OCI-LY3 (cell line): ENCODE measurements at regions not wholly inside any gene's neighbourhood (a gene's known extent, or its start where the extent isn't known, plus 50 kb on each side); places are given as distances from the start of the nearest gene placed in this dataset.
A peak's percentile ranks its signal among the peaks of the same experiment; 100 is the strongest.
"Not testable (repeated sequence)": the region's sequence is repeated elsewhere in the genome, so short reads cannot be mapped to it uniquely, and the experiment has no call there.

ENCODE experiments used
- H2AFZ ChIP-seq: fragments of 200-600, 300-600 bp; shearing (Covaris generic); 2 replicates; pipeline ENCODE4 v1.6.0; 2014; ENCODE audit warnings: antibody characterized with exemption, low read depth, low read length
- H3K27ac ChIP-seq: fragments of 200-600, 300-600 bp; sonication (generic); 2 replicates; pipeline ENCODE4 v1.5.1; 2014; ENCODE audit warnings: mild to moderate bottlenecking, low read length, moderate library complexity, mixed read lengths
- H3K27me3 ChIP-seq: fragments of 200-600, 300-600 bp; sonication (generic); 2 replicates; pipeline ENCODE4 v1.6.1; 2014; ENCODE audit warnings: low read depth, low read length, mixed read lengths
- H3K36me3 ChIP-seq: fragments of 200-600, 300-600 bp; sonication (generic); replicated peaks from 2 replicates; pipeline ENCODE3; 2014; ENCODE audit warnings: low read depth, low read length, mixed read lengths
- H3K4me1 ChIP-seq: fragments of 300-600, 200-600 bp; sonication (generic); 2 replicates; pipeline ENCODE4 v1.6.1; 2014; ENCODE audit warnings: low read length, mixed read lengths
- H3K4me2 ChIP-seq: fragments of 200-600, 300-600 bp; sonication (generic); 2 replicates; pipeline ENCODE4 v1.6.1; 2014; ENCODE audit warnings: low read length, mixed read lengths
- H3K4me3 ChIP-seq: fragments of 300-600, 200-600 bp; sonication (generic); 2 replicates; pipeline ENCODE4 v1.5.1; 2014; ENCODE audit warnings: antibody characterized with exemption, mild to moderate bottlenecking, low read length, moderate library complexity
- H3K79me2 ChIP-seq: fragments of 300-600, 200-600 bp; shearing (Covaris generic); 2 replicates; pipeline ENCODE4 v1.6.1; 2014; ENCODE audit warnings: mild to moderate bottlenecking, low read length, mixed read lengths
- H3K9ac ChIP-seq: fragments of 300-600, 200-600 bp; shearing (Covaris generic); 2 replicates; pipeline ENCODE4 v1.6.0; 2014; ENCODE audit warnings: mild to moderate bottlenecking, low read length, moderate library complexity
- H3K9me3 ChIP-seq: fragments of 200-600, 300-600 bp; shearing (Covaris generic); 2 replicates; pipeline ENCODE4 v1.6.1; 2014; ENCODE audit warnings: low read length, mixed read lengths; ENCODE audit not compliant: insufficient read depth
- H4K20me1 ChIP-seq: fragments of 200-600, 300-600 bp; sonication (generic); 2 replicates; pipeline ENCODE4 v1.6.1; 2016; ENCODE audit warnings: low read length, mixed read lengths; ENCODE audit not compliant: insufficient read depth
- CTCF ChIP-seq: fragments of 200-600, 300-600 bp; sonication (generic); IDR thresholded peaks from 2 replicates; pipeline ENCODE4 v1.5.1; 2014; ENCODE audit warnings: antibody characterized with exemption, low read length, low read depth
- EZH2phosphoT487 ChIP-seq: fragments of 200-600 bp; shearing (Covaris generic); IDR thresholded peaks from 2 replicates; pipeline ENCODE4 v1.6.1; 2018; ENCODE audit warnings: antibody characterized with exemption, mixed run types, low read depth

DNA sequence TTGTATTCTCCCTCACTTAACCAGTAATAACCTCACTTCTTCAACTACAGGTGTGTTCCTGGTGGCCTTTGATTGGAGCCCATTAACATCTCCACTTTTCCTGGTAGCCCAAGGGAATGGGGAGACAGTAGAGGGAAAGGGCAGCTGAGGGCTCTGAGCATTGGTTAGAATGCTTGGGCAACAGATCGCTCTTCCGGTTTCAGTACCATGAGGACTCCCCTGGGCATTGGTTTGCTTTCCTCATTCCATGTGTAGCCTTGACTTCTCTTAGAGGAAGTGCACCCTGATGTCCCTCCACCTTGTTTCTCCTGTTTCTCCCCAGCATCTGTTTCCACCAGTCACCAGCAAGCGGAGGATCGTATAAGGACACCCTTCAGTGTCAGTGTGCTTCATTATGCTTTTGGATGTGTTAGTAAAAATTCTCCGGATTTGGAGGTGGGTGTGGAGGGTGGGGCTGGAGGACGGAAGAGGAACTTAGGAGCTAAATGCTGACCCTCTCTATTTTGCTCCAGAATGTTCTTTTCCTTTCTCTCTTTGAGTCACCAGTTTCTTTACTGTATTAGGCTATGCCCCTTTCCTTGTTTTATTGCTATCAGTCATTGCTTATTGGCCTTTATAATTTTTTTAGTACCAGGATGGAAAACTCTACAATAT is 50.6 kb upstream of the ZNG1B start:
- H3K9me3 ChIP-seq, H3K27me3 ChIP-seq, H3K4me2 ChIP-seq, H3K4me3 ChIP-seq, H4K20me1 ChIP-seq, H3K27ac ChIP-seq, H3K79me2 ChIP-seq, H3K36me3 ChIP-seq, H3K9ac ChIP-seq, H2AFZ ChIP-seq: not testable (repeated sequence)
- H3K4me1 ChIP-seq, result peaks cover 12% of the 10 kb centered on the region

GRCh38 chr2:113379621-113380020 is 57.9 kb upstream of the ZNG1B start:
- H3K4me1 ChIP-seq, result peaks cover 34% of the 10 kb centered on the region
- not testable (repeated sequence) for H3K27ac ChIP-seq, H2AFZ ChIP-seq, H3K79me2 ChIP-seq, H3K36me3 ChIP-seq, H3K4me2 ChIP-seq, H3K9ac ChIP-seq, H3K27me3 ChIP-seq, H3K4me3 ChIP-seq, H3K9me3 ChIP-seq, H4K20me1 ChIP-seq

GRCh38 chr2:113376913-113377445 is 60.5 kb upstream of the ZNG1B start:
- Histone ChIP-seq H3K4me2 (peak overlapping the region; percentile 84), H3K27me3 (no peaks in the 10 kb centered on the region), H3K4me3 (peak overlapping the region; percentile 60), H3K27ac (peak overlapping the region; percentile 96), H3K9ac (peak overlapping the region; percentile 65), H3K36me3 (no peaks in the 10 kb centered on the region), H3K9me3 (no peaks in the 10 kb centered on the region), H3K4me1 (peaks cover 36% of the 10 kb centered on the region), H4K20me1 (no peaks in the 10 kb centered on the region), H2AFZ (no peak overlapping the region), H3K79me2 (no peaks in the 10 kb centered on the region)
- TF ChIP-seq EZH2phosphoT487, result no peak
- TF ChIP-seq CTCF, result no peak

DNA sequence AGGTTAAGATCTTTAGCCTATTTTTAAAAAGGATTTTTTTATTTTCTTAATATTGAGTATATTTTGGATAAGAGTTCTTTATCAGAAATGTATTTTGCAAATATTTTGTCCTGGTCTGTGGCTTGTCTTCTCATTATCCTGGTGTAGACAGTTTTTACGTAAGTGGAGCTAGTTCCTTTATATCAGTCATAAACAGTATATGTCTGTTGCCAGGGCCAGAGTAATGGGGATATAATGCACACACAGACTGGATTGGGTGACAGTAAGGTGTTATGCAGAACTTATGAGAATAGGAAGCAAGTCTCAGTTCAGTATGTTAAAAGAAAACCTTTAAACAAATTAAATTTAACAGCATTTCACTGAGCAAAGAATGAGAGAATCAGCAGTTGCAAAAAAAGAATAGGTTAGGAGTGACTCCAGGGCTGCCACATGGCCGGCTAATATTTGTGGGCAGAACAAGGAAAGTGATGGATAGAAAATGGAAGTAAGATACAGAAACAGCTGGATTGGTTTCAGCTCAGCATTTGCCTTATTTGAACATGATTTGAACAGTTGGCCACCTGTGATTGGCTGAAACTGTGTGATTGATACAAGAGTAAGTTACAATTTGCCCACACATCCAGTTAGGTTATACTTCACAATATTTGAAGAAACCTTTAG is 61.1 kb upstream of the ZNG1B start:
- H3K27me3 ChIP-seq, result no peaks in the 10 kb centered on the region
- H3K4me1 ChIP-seq, result peaks cover 36% of the 10 kb centered on the region
- H4K20me1 ChIP-seq, result no peaks in the 10 kb centered on the region
- peak overlapping the region; percentile 96 for H3K27ac ChIP-seq
- TF ChIP-seq CTCF (no peak), EZH2phosphoT487 (no peak)
- no peak overlapping the region for H2AFZ ChIP-seq
- peak overlapping the region; percentile 16; the same call in 1 of the 2 replicates for H3K9ac ChIP-seq
- H3K79me2 ChIP-seq, result no peaks in the 10 kb centered on the region
- H3K4me2 ChIP-seq, result peak overlapping the region; percentile 84
- H3K4me3 ChIP-seq, result peak overlapping the region; percentile 6; the same call in 1 of the 2 replicates
- H3K36me3 ChIP-seq, result no peaks in the 10 kb centered on the region
- no peaks in the 10 kb centered on the region for H3K9me3 ChIP-seq

GRCh38 chr2:113374857-113375256 is 62.6 kb upstream of the ZNG1B start:
- H3K27ac ChIP-seq, H3K9me3 ChIP-seq, H3K4me3 ChIP-seq, H3K4me2 ChIP-seq, H3K9ac ChIP-seq, H3K36me3 ChIP-seq, H2AFZ ChIP-seq, H3K27me3 ChIP-seq, H4K20me1 ChIP-seq, H3K79me2 ChIP-seq: not testable (repeated sequence)
- peaks cover 40% of the 10 kb centered on the region for H3K4me1 ChIP-seq

GRCh38 chr2:113372258-113372834 is 65.1 kb upstream of the ZNG1B start:
- not testable (repeated sequence) for H3K9me3 ChIP-seq, H3K36me3 ChIP-seq, H3K27ac ChIP-seq

More at GRCh38 chr2:113372258-113372834, 65.1 kb upstream of the ZNG1B start:
- not testable (repeated sequence) for H3K9ac ChIP-seq, H4K20me1 ChIP-seq, H3K4me2 ChIP-seq, H3K79me2 ChIP-seq, H3K27me3 ChIP-seq, H3K4me3 ChIP-seq, H2AFZ ChIP-seq
- H3K4me1 ChIP-seq, result peaks cover 33% of the 10 kb centered on the region
